ENCODE measurements at regions not wholly inside any gene's neighbourhood (a gene's known extent, or its start where the extent isn't known, plus 50 kb on each side); places are given as distances from the start of the nearest gene placed in this dataset.

- Mint-ChIP-seq H3K4me1 (ENCODE audit: low read depth) (no peaks in the 10 kb centered on the region), H3K9me3 (peaks cover 26% of the 10 kb centered on the region), H3K36me3 (ENCODE audit: low read depth) (peaks cover 2% of the 10 kb centered on the region), H3K27me3 (ENCODE audit: low read depth) (no peaks in the 10 kb centered on the region), H3K27ac (no peak overlapping the region), H3K4me3 (no peak overlapping the region)
- no peak for DNase-seq (ENCODE audit: low spot score)
These were observed 168.6 kb upstream of the IFNG-AS1 start for GRCh38 chr12:67820694-67821093.

GRCh38 chr12:67822826-67823225 lies 166.4 kb upstream of the IFNG-AS1 start:
- no peak overlapping the region for H3K27ac Mint-ChIP-seq
- H3K9me3 Mint-ChIP-seq, result peaks cover 4% of the 10 kb centered on the region
- H3K4me1 Mint-ChIP-seq (ENCODE audit: low read depth), result peaks cover 3% of the 10 kb centered on the region
- H3K36me3 Mint-ChIP-seq (ENCODE audit: low read depth), result no peaks in the 10 kb centered on the region
- H3K27me3 Mint-ChIP-seq (ENCODE audit: low read depth), result no peaks in the 10 kb centered on the region
- H3K4me3 Mint-ChIP-seq, result no peak overlapping the region
- DNase-seq (ENCODE audit: low spot score), result no peak

GRCh38 chr12:67826148-67826547 lies 163.1 kb upstream of the IFNG-AS1 start:
- DNase-seq (ENCODE audit: low spot score), result no peak
- H3K27ac Mint-ChIP-seq, result no peak overlapping the region

GRCh38 chr12:67826946-67827720 lies 162.1 kb upstream of the IFNG-AS1 start:
- Mint-ChIP-seq H3K9me3 (peaks cover 8% of the 10 kb centered on the region), H3K27ac (no peak overlapping the region)

More at GRCh38 chr12:67826148-67826547, 163.1 kb upstream of the IFNG-AS1 start:
- Mint-ChIP-seq H3K9me3 (peaks cover 8% of the 10 kb centered on the region), H3K36me3 (ENCODE audit: low read depth) (peaks cover 2% of the 10 kb centered on the region), H3K4me1 (ENCODE audit: low read depth) (peaks cover 9% of the 10 kb centered on the region), H3K4me3 (no peak overlapping the region), H3K27me3 (ENCODE audit: low read depth) (no peaks in the 10 kb centered on the region)

GRCh38 chr12:67827820-67828383 lies 161.3 kb upstream of the IFNG-AS1 start:
- peaks cover 8% of the 10 kb centered on the region for H3K9me3 Mint-ChIP-seq
- H3K4me3 Mint-ChIP-seq, result peak overlapping the region; percentile 48
- peak overlapping the region; percentile 49 for H3K27ac Mint-ChIP-seq
- peak; percentile 70 for DNase-seq (ENCODE audit: low spot score)
- H3K27me3 Mint-ChIP-seq (ENCODE audit: low read depth), result no peaks in the 10 kb centered on the region
- H3K36me3 Mint-ChIP-seq (ENCODE audit: low read depth), result peaks cover 2% of the 10 kb centered on the region
- peaks cover 9% of the 10 kb centered on the region for H3K4me1 Mint-ChIP-seq (ENCODE audit: low read depth)

More at GRCh38 chr12:67826946-67827720, 162.1 kb upstream of the IFNG-AS1 start:
- no peak for DNase-seq (ENCODE audit: low spot score)
- Mint-ChIP-seq H3K27me3 (ENCODE audit: low read depth) (no peaks in the 10 kb centered on the region), H3K36me3 (ENCODE audit: low read depth) (peaks cover 2% of the 10 kb centered on the region), H3K4me3 (no peak overlapping the region), H3K4me1 (ENCODE audit: low read depth) (peaks cover 9% of the 10 kb centered on the region)

- no peak overlapping the region for H3K4me3 Mint-ChIP-seq
- H3K27ac Mint-ChIP-seq, result no peak overlapping the region
- H3K9me3 Mint-ChIP-seq, result peaks cover 8% of the 10 kb centered on the region
- H3K27me3 Mint-ChIP-seq (ENCODE audit: low read depth), result no peaks in the 10 kb centered on the region
- peaks cover 2% of the 10 kb centered on the region for H3K36me3 Mint-ChIP-seq (ENCODE audit: low read depth)
- H3K4me1 Mint-ChIP-seq (ENCODE audit: low read depth), result peaks cover 9% of the 10 kb centered on the region
- DNase-seq (ENCODE audit: low spot score), result no peak
These were observed 159.4 kb upstream of the IFNG-AS1 start for GRCh38 chr12:67829896-67830295.

- Mint-ChIP-seq H3K36me3 (ENCODE audit: low read depth) (peaks cover 2% of the 10 kb centered on the region), H3K27me3 (ENCODE audit: low read depth) (no peaks in the 10 kb centered on the region), H3K27ac (no peak overlapping the region), H3K4me1 (ENCODE audit: low read depth) (peaks cover 9% of the 10 kb centered on the region), H3K9me3 (peaks cover 8% of the 10 kb centered on the region), H3K4me3 (no peak overlapping the region)
- no peak for DNase-seq (ENCODE audit: low spot score)
These were observed 157.1 kb upstream of the IFNG-AS1 start for GRCh38 chr12:67832155-67832554.

- Mint-ChIP-seq H3K4me3 (no peak overlapping the region), H3K27me3 (ENCODE audit: low read depth) (no peaks in the 10 kb centered on the region), H3K36me3 (ENCODE audit: low read depth) (no peaks in the 10 kb centered on the region), H3K9me3 (peaks cover 11% of the 10 kb centered on the region), H3K4me1 (ENCODE audit: low read depth) (peaks cover 1% of the 10 kb centered on the region), H3K27ac (no peak overlapping the region)
- DNase-seq (ENCODE audit: low spot score), result no peak
These were observed 155.6 kb upstream of the IFNG-AS1 start for GRCh38 chr12:67833602-67834001.

GRCh38 chr12:67837876-67838275 lies 151.4 kb upstream of the IFNG-AS1 start:
- H3K4me3 Mint-ChIP-seq, result no peak overlapping the region
- no peaks in the 10 kb centered on the region for H3K4me1 Mint-ChIP-seq (ENCODE audit: low read depth)
- no peaks in the 10 kb centered on the region for H3K27me3 Mint-ChIP-seq (ENCODE audit: low read depth)
- H3K9me3 Mint-ChIP-seq, result peaks cover 4% of the 10 kb centered on the region
- no peak overlapping the region for H3K27ac Mint-ChIP-seq
- H3K36me3 Mint-ChIP-seq (ENCODE audit: low read depth), result no peaks in the 10 kb centered on the region
- no peak for DNase-seq (ENCODE audit: low spot score)

- Mint-ChIP-seq H3K27ac (no peak overlapping the region), H3K36me3 (ENCODE audit: low read depth) (no peaks in the 10 kb centered on the region), H3K4me3 (no peak overlapping the region)
These were observed 147.1 kb upstream of the IFNG-AS1 start for GRCh38 chr12:67842124-67842523.

GRCh38 chr12:67843257-67843656 lies 146.0 kb upstream of the IFNG-AS1 start:
- H3K4me1 Mint-ChIP-seq (ENCODE audit: low read depth), result no peaks in the 10 kb centered on the region
- no peak overlapping the region for H3K4me3 Mint-ChIP-seq
- no peaks in the 10 kb centered on the region for H3K27me3 Mint-ChIP-seq (ENCODE audit: low read depth)
- no peak overlapping the region for H3K27ac Mint-ChIP-seq
- H3K9me3 Mint-ChIP-seq, result no peaks in the 10 kb centered on the region
- DNase-seq (ENCODE audit: low spot score), result no peak
- no peaks in the 10 kb centered on the region for H3K36me3 Mint-ChIP-seq (ENCODE audit: low read depth)

More at GRCh38 chr12:67842124-67842523, 147.1 kb upstream of the IFNG-AS1 start:
- Mint-ChIP-seq H3K27me3 (ENCODE audit: low read depth) (no peaks in the 10 kb centered on the region), H3K4me1 (ENCODE audit: low read depth) (no peaks in the 10 kb centered on the region), H3K9me3 (peaks cover 4% of the 10 kb centered on the region)
- no peak for DNase-seq (ENCODE audit: low spot score)

- Mint-ChIP-seq H3K36me3 (ENCODE audit: low read depth) (no peaks in the 10 kb centered on the region), H3K27me3 (ENCODE audit: low read depth) (no peaks in the 10 kb centered on the region), H3K4me1 (ENCODE audit: low read depth) (no peaks in the 10 kb centered on the region), H3K4me3 (no peak overlapping the region), H3K9me3 (no peaks in the 10 kb centered on the region), H3K27ac (no peak overlapping the region)
- DNase-seq (ENCODE audit: low spot score), result no peak
These were observed 136.5 kb upstream of the IFNG-AS1 start for GRCh38 chr12:67852701-67853100.

GRCh38 chr12:67853204-67853603 lies 136.0 kb upstream of the IFNG-AS1 start:
- H3K4me3 Mint-ChIP-seq, result no peak overlapping the region
- no peaks in the 10 kb centered on the region for H3K27me3 Mint-ChIP-seq (ENCODE audit: low read depth)
- no peaks in the 10 kb centered on the region for H3K36me3 Mint-ChIP-seq (ENCODE audit: low read depth)
- H3K9me3 Mint-ChIP-seq, result no peaks in the 10 kb centered on the region
- no peak for DNase-seq (ENCODE audit: low spot score)
- H3K4me1 Mint-ChIP-seq (ENCODE audit: low read depth), result no peaks in the 10 kb centered on the region
- no peak overlapping the region for H3K27ac Mint-ChIP-seq

GRCh38 chr12:67854351-67854750 lies 134.9 kb upstream of the IFNG-AS1 start:
- H3K27ac Mint-ChIP-seq, result no peak overlapping the region
- no peaks in the 10 kb centered on the region for H3K9me3 Mint-ChIP-seq
- no peaks in the 10 kb centered on the region for H3K27me3 Mint-ChIP-seq (ENCODE audit: low read depth)
- H3K4me3 Mint-ChIP-seq, result no peak overlapping the region
- H3K4me1 Mint-ChIP-seq (ENCODE audit: low read depth), result no peaks in the 10 kb centered on the region
- no peak for DNase-seq (ENCODE audit: low spot score)
- H3K36me3 Mint-ChIP-seq (ENCODE audit: low read depth), result no peaks in the 10 kb centered on the region

Measured in T-helper 2 cell treated with Interferon-gamma antibody and Interleukin-4, amounts not matched to agents 5 μg/mL and 100 μg/mL, for 36 hours (primary cell).